NT2/D1 (cell line): ENCODE measurements at regions not wholly inside any gene's neighbourhood (a gene's known extent, or its start where the extent isn't known, plus 50 kb on each side); places are given as distances from the start of the nearest gene placed in this dataset.

Source experiments
- DNase-seq: peaks from one replicate; pipeline ENCODE4 v3.0.0-alpha.2; 2011; ENCODE audit warnings: low read depth, low spot score
- H3K27me3 ChIP-seq: 2 replicates; pipeline ENCODE4 v1.6.0; 2011; ENCODE audit warnings: mild to moderate bottlenecking; ENCODE audit not compliant: insufficient read length, insufficient read depth
- H3K36me3 ChIP-seq: 2 replicates; pipeline ENCODE4 v1.6.1; 2011; ENCODE audit warnings: mild to moderate bottlenecking, low read length, mixed read lengths; ENCODE audit not compliant: insufficient read depth, insufficient read length
- H3K4me1 ChIP-seq: 2 replicates; pipeline ENCODE4 v1.5.1; 2011; ENCODE audit not compliant: insufficient read depth, insufficient read length
- H3K4me3 ChIP-seq: 2 replicates; pipeline ENCODE4 v1.5.1; 2011; ENCODE audit warnings: low read depth; ENCODE audit not compliant: insufficient read length
- H3K9ac ChIP-seq: 2 replicates; pipeline ENCODE4 v1.6.0; 2011; ENCODE audit warnings: low read depth; ENCODE audit not compliant: insufficient read length
- H3K9me3 ChIP-seq: 2 replicates; pipeline ENCODE4 v1.5.1; 2011; ENCODE audit warnings: mild to moderate bottlenecking, low read length; ENCODE audit not compliant: insufficient read depth
- SUZ12 ChIP-seq: IDR thresholded peaks from 2 replicates; pipeline ENCODE4 v1.6.1; 2011; ENCODE audit not compliant: insufficient read length, insufficient read depth; ENCODE audit errors: extremely low read depth
- YY1 ChIP-seq: IDR thresholded peaks from 2 replicates; pipeline ENCODE4 v1.6.1; 2011; ENCODE audit not compliant: insufficient read length, insufficient read depth
- ZNF274 ChIP-seq: IDR thresholded peaks from 2 replicates; pipeline ENCODE4 v1.6.1; 2011; ENCODE audit warnings: mild to moderate bottlenecking, low read depth, low read length

- H3K9me3 ChIP-seq, result no peaks in the 10 kb centered on the region; the same call in 1 of the 2 replicates
- TF ChIP-seq ZNF274 (no peak), SUZ12 (no peak), YY1 (no peak)
- no peaks in the 10 kb centered on the region for H3K27me3 ChIP-seq
- H3K36me3 ChIP-seq, result no peaks in the 10 kb centered on the region
- DNase-seq, result no peak
- no peak overlapping the region for H3K9ac ChIP-seq
- H3K4me3 ChIP-seq, result no peak overlapping the region
- H3K4me1 ChIP-seq, result peaks cover 5% of the 10 kb centered on the region
Measured at GRCh38 chr20:39674842-39675241, 712.7 kb downstream of the DHX35 start.

GRCh38 chr20:39670988-39671387 is 708.8 kb downstream of the DHX35 start:
- no peaks in the 10 kb centered on the region for H3K27me3 ChIP-seq
- TF ChIP-seq SUZ12, result no peak
- TF ChIP-seq YY1, result no peak
- no peak for TF ChIP-seq ZNF274
- H3K4me1 ChIP-seq, result peaks cover 5% of the 10 kb centered on the region
- H3K9ac ChIP-seq, result no peak overlapping the region
- no peaks in the 10 kb centered on the region for H3K36me3 ChIP-seq
- no peak for DNase-seq
- no peak overlapping the region for H3K4me3 ChIP-seq
- no peaks in the 10 kb centered on the region for H3K9me3 ChIP-seq

GRCh38 chr20:39669659-39670058 is 707.5 kb downstream of the DHX35 start:
- TF ChIP-seq SUZ12, result no peak
- no peak for TF ChIP-seq ZNF274
- TF ChIP-seq YY1, result no peak
- H3K27me3 ChIP-seq, result no peaks in the 10 kb centered on the region
- H3K9me3 ChIP-seq, result no peaks in the 10 kb centered on the region
- DNase-seq, result no peak
- no peak overlapping the region for H3K9ac ChIP-seq
- H3K4me3 ChIP-seq, result no peak overlapping the region
- H3K4me1 ChIP-seq, result no peaks in the 10 kb centered on the region
- H3K36me3 ChIP-seq, result no peaks in the 10 kb centered on the region

- H3K4me1 ChIP-seq, result no peaks in the 10 kb centered on the region
- no peak for TF ChIP-seq SUZ12
- TF ChIP-seq ZNF274, result no peak
- no peak overlapping the region for H3K9ac ChIP-seq
- no peaks in the 10 kb centered on the region for H3K27me3 ChIP-seq
- no peaks in the 10 kb centered on the region for H3K36me3 ChIP-seq
- no peak for DNase-seq
- no peak overlapping the region for H3K4me3 ChIP-seq
- no peaks in the 10 kb centered on the region for H3K9me3 ChIP-seq
Measured at GRCh38 chr20:39668038-39668437, 705.9 kb downstream of the DHX35 start.

GRCh38 chr20:39661833-39662232 is 699.7 kb downstream of the DHX35 start:
- no peak for DNase-seq
- Histone ChIP-seq H3K9me3 (no peaks in the 10 kb centered on the region), H3K9ac (no peak overlapping the region)

GRCh38 chr20:39660965-39661364 is 698.8 kb downstream of the DHX35 start:
- no peak for DNase-seq
- Histone ChIP-seq H3K4me3 (no peak overlapping the region), H3K9ac (no peak overlapping the region), H3K36me3 (no peaks in the 10 kb centered on the region), H3K4me1 (no peaks in the 10 kb centered on the region), H3K9me3 (no peaks in the 10 kb centered on the region), H3K27me3 (no peaks in the 10 kb centered on the region)
- TF ChIP-seq ZNF274 (no peak), YY1 (no peak), SUZ12 (no peak)

More at GRCh38 chr20:39661833-39662232, 699.7 kb downstream of the DHX35 start:
- Histone ChIP-seq H3K4me3 (no peak overlapping the region), H3K4me1 (no peaks in the 10 kb centered on the region), H3K27me3 (no peaks in the 10 kb centered on the region), H3K36me3 (no peaks in the 10 kb centered on the region)
- no peak for TF ChIP-seq SUZ12
- TF ChIP-seq ZNF274, result no peak
- no peak for TF ChIP-seq YY1

- TF ChIP-seq ZNF274, result no peak
- TF ChIP-seq SUZ12, result no peak
- TF ChIP-seq YY1, result no peak
- H3K4me1 ChIP-seq, result no peaks in the 10 kb centered on the region
- H3K4me3 ChIP-seq, result no peak overlapping the region
- H3K9me3 ChIP-seq, result no peaks in the 10 kb centered on the region
- no peaks in the 10 kb centered on the region for H3K36me3 ChIP-seq
- DNase-seq, result no peak
- no peaks in the 10 kb centered on the region for H3K27me3 ChIP-seq
- H3K9ac ChIP-seq, result no peak overlapping the region
Measured at GRCh38 chr20:39660226-39660625, 698.1 kb downstream of the DHX35 start.
